ENCODE measurements at regions not wholly inside any gene's neighbourhood (a gene's known extent, or its start where the extent isn't known, plus 50 kb on each side); places are given as distances from the start of the nearest gene placed in this dataset.

- DNase-seq (ENCODE audit: low read depth in 2 of 2): no peak
Measured at GRCh38 chr12:46131732-46132469, 136.9 kb downstream of the SLC38A1 start.

GRCh38 chr12:46127656-46128055 lies 137.3 kb upstream of the SCAF11 start:
- no peak for DNase-seq (ENCODE audit: low read depth in 2 of 2)

- DNase-seq (ENCODE audit: low read depth in 2 of 2): no peak
Measured at GRCh38 chr12:46126050-46126727, 135.8 kb upstream of the SCAF11 start.

GRCh38 chr12:46124848-46125619 lies 134.7 kb upstream of the SCAF11 start:
- DNase-seq (ENCODE audit: low read depth in 2 of 2): peak; percentile 15 to 39

GRCh38 chr12:46124132-46124847 lies 133.9 kb upstream of the SCAF11 start:
- no peak for DNase-seq (ENCODE audit: low read depth in 2 of 2)

GRCh38 chr12:46112364-46112763 lies 122.0 kb upstream of the SCAF11 start:
- DNase-seq (ENCODE audit: low read depth in 2 of 2): no peak

- DNase-seq (ENCODE audit: low read depth in 2 of 2): no peak
Measured at GRCh38 chr12:46111715-46112114, 121.3 kb upstream of the SCAF11 start.

GRCh38 chr12:46110928-46111699 lies 120.7 kb upstream of the SCAF11 start:
- DNase-seq (ENCODE audit: low read depth in 2 of 2): no peak

- DNase-seq (ENCODE audit: low read depth in 2 of 2): no peak
Measured at GRCh38 chr12:46110223-46110611, 119.8 kb upstream of the SCAF11 start.

GRCh38 chr12:46109343-46110222 lies 119.2 kb upstream of the SCAF11 start:
- DNase-seq (ENCODE audit: low read depth in 2 of 2): no peak

- DNase-seq (ENCODE audit: low read depth in 2 of 2): no peak
Measured at GRCh38 chr12:46108721-46109120, 118.3 kb upstream of the SCAF11 start.

GRCh38 chr12:46107591-46107990 lies 117.2 kb upstream of the SCAF11 start:
- no peak for DNase-seq (ENCODE audit: low read depth in 2 of 2)

- DNase-seq (ENCODE audit: low read depth in 2 of 2): no peak
Measured at GRCh38 chr12:46105735-46106134, 115.4 kb upstream of the SCAF11 start.

- DNase-seq (ENCODE audit: low read depth in 2 of 2): no peak
Measured at GRCh38 chr12:46103559-46104383, 113.4 kb upstream of the SCAF11 start.

GRCh38 chr12:46101485-46101869 lies 111.1 kb upstream of the SCAF11 start:
- DNase-seq (ENCODE audit: low read depth in 2 of 2): no peak

GRCh38 chr12:46100551-46101484 lies 110.4 kb upstream of the SCAF11 start:
- no peak for DNase-seq (ENCODE audit: low read depth in 2 of 2)

GRCh38 chr12:46089414-46090162 lies 99.2 kb upstream of the SCAF11 start:
- no peak for DNase-seq (ENCODE audit: low read depth in 2 of 2)
